Adrenal gland (tissue), 9 donors: ENCODE measurements at regions not wholly inside any gene's neighbourhood (a gene's known extent, or its start where the extent isn't known, plus 50 kb on each side); places are given as distances from the start of the nearest gene placed in this dataset.
A peak's percentile ranks its signal among the peaks of the same experiment; 100 is the strongest.

ENCODE experiments used
- DNase-seq, 7 donors: peaks; one replicate each; pipeline ENCODE4 v3.0.0-alpha.2; 2019 to 2020
- H3K27ac ChIP-seq, 5 donors: fragments of 200-600 bp; sonication (generic) in 4 of 5; 1 replicate in 3 of 5; 2 replicates in 2 of 5; pipeline versions ENCODE4 v1.5.1 to v1.8.0; 2016 to 2020; ENCODE audit warnings: mild to moderate bottlenecking in 1 of 5
- H3K27me3 ChIP-seq: fragments of 200-600 bp; 2 replicates; pipeline ENCODE4 v1.8.0; 2021
- H3K36me3 ChIP-seq, 2 donors: fragments of 200-600 bp; replicated peaks in 1 of 2; 1 replicate in 1 of 2; 2 replicates in 1 of 2; pipeline versions ENCODE4 v1.5.1 to v1.8.0; 2018 to 2022
- H3K4me1 ChIP-seq, 2 donors: fragments of 200-600 bp; replicated peaks in 1 of 2; 1 replicate in 1 of 2; 2 replicates in 1 of 2; pipeline versions ENCODE4 v1.5.1 to v1.8.0; 2018 to 2021
- H3K4me3 ChIP-seq, 4 donors: fragments of 200-600 bp; sonication (generic) in 3 of 4; one replicate each; pipeline ENCODE4 v1.5.1; 2016 to 2018
- H3K9me3 ChIP-seq, 3 donors: fragments of 200-600 bp; sonication (generic) in 1 of 3; replicated peaks in 1 of 3; 1 replicate in 2 of 3; 2 replicates in 1 of 3; pipeline versions ENCODE4 v1.5.1 to v1.8.0; 2016 to 2021
- POLR2A ChIP-seq, 2 donors: fragments of 450-650 bp; IDR thresholded peaks; one replicate each; pipeline ENCODE4 v1.6.1; 2017; ENCODE audit warnings: antibody characterized with exemption in 2 of 2, mild to moderate bottlenecking in 2 of 2, moderate library complexity in 1 of 2
- WGBS, 4 donors: extraction: QIAGEN DNeasy Blood & Tissue Kit in 2 of 4; methylation state at CpG; one replicate each; pipeline versions ENCODE4 v1.1.5 to v1.1.7; 2013 to 2017; 5-methylcytosine and 5-hydroxymethylcytosine counted together
- intact Hi-C, 2 donors: fragments of 100-400 bp; cut with DNase I; formaldehyde crosslinking; loops; one replicate each; pipeline versions ENCODE4 v1.14.1 to v1.15.0; 2022 to 2023
- TF ChIP-seq, protein P1 (sequence below), 6 experiments: fragments of 450-650 bp in 4 of 6; fragments of 200-600 bp in 2 of 6; sonication (generic) in 1 of 6; IDR thresholded peaks; 1 replicate in 5 of 6; 2 replicates in 1 of 6; pipeline versions ENCODE4 v1.5.1 to v1.8.0; 2016 to 2021; ENCODE audit warnings: antibody characterized with exemption in 6 of 6, mild to moderate bottlenecking in 2 of 6, moderate library complexity in 1 of 6
- donor health status: healthy with polysubstance abuse.
- donor health status: Bipolar disorder and iron deficiency.
- donor health status: DM: yes; HTN: yes; CAD: no.
- donor health status: DM: no; HTN: no; CAD: no.
- donor health status: DM: no; HTN: no; CAD: no.

- no peaks in the 10 kb centered on the region for H3K4me1 ChIP-seq
- H3K4me3 ChIP-seq, result no peak overlapping the region
- H3K9me3 ChIP-seq, result no peaks in the 10 kb centered on the region
- TF ChIP-seq, protein P1, sequence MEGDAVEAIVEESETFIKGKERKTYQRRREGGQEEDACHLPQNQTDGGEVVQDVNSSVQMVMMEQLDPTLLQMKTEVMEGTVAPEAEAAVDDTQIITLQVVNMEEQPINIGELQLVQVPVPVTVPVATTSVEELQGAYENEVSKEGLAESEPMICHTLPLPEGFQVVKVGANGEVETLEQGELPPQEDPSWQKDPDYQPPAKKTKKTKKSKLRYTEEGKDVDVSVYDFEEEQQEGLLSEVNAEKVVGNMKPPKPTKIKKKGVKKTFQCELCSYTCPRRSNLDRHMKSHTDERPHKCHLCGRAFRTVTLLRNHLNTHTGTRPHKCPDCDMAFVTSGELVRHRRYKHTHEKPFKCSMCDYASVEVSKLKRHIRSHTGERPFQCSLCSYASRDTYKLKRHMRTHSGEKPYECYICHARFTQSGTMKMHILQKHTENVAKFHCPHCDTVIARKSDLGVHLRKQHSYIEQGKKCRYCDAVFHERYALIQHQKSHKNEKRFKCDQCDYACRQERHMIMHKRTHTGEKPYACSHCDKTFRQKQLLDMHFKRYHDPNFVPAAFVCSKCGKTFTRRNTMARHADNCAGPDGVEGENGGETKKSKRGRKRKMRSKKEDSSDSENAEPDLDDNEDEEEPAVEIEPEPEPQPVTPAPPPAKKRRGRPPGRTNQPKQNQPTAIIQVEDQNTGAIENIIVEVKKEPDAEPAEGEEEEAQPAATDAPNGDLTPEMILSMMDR (IDR thresholded peaks at IDR 0.05), result no peak
- TF ChIP-seq POLR2A (IDR thresholded peaks at IDR 0.05), result no peak
- no peaks in the 10 kb centered on the region for H3K27me3 ChIP-seq
- WGBS, 4 donors, result 83 to 90% (median 87%) methylated on average over 9 to 14 of the region's 14 CpGs
- H3K27ac ChIP-seq, result no peak overlapping the region
- DNase-seq, result peak in 1 of 7 donors; percentile 11
- no peaks in the 10 kb centered on the region for H3K36me3 ChIP-seq
- intact Hi-C loops, result no loop called here
Observed at GRCh38 chr11:70577948-70578347, 179.6 kb downstream of the CTTN start.

- Histone ChIP-seq H3K9me3 (no peaks in the 10 kb centered on the region), H3K4me1 (no peaks in the 10 kb centered on the region), H3K36me3 (no peaks in the 10 kb centered on the region), H3K27me3 (no peaks in the 10 kb centered on the region), H3K27ac (no peak overlapping the region), H3K4me3 (no peak overlapping the region)
- intact Hi-C loops, result no loop called here
- 92 to 99% (median 94%) methylated on average over 10 to 14 of the region's 14 CpGs for WGBS, 4 donors
- TF ChIP-seq POLR2A (IDR thresholded peaks at IDR 0.05), result no peak
- TF ChIP-seq, protein P1 (IDR thresholded peaks at IDR 0.05), result no peak
- no peak for DNase-seq
Observed at GRCh38 chr11:70578371-70578770, 180.0 kb downstream of the CTTN start.

DNA sequence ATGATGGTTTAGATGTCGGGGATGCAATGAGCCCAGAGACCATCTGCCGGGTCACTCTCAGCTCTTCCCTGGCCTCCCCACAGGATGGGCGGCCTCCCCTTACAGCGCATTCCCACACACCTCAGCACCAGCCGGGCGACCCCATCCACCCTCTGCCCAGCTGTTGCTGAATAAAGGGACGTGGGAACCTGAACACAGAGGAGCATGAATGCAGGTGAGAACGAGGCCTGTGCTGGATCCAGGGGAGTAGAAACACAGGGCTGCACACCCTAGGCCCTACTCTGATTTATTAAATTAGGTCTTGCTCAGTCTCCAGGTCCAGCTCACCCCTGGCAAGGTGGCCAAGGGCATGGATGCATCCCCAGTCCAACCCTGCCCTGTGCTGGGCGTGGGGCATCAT lies 180.5 kb downstream of the CTTN start:
- WGBS, 4 donors, result 92 to 96% (median 95%) methylated on average over 9 of the region's 9 CpGs
- Histone ChIP-seq H3K27ac (no peak overlapping the region), H3K36me3 (no peaks in the 10 kb centered on the region), H3K4me3 (no peak overlapping the region), H3K4me1 (no peaks in the 10 kb centered on the region), H3K9me3 (no peaks in the 10 kb centered on the region), H3K27me3 (no peaks in the 10 kb centered on the region)
- no peak for DNase-seq
- intact Hi-C loops, result no loop called here
- TF ChIP-seq, protein P1 (IDR thresholded peaks at IDR 0.05), result no peak
- TF ChIP-seq POLR2A (IDR thresholded peaks at IDR 0.05), result no peak

- H3K27me3 ChIP-seq, result no peaks in the 10 kb centered on the region
- intact Hi-C loops, result no loop called here
- no peak for DNase-seq
- no peak overlapping the region for H3K27ac ChIP-seq
- no peak overlapping the region for H3K4me3 ChIP-seq
- H3K4me1 ChIP-seq, result no peaks in the 10 kb centered on the region
- no peaks in the 10 kb centered on the region for H3K9me3 ChIP-seq
- WGBS, 4 donors, result 92 to 93% (median 92%) methylated on average over 9 to 14 of the region's 14 CpGs
- TF ChIP-seq, protein P1 (IDR thresholded peaks at IDR 0.05), result no peak
- TF ChIP-seq POLR2A (IDR thresholded peaks at IDR 0.05), result no peak
- H3K36me3 ChIP-seq, result no peaks in the 10 kb centered on the region
Observed at GRCh38 chr11:70579316-70579955, 181.1 kb downstream of the CTTN start.
